ENCODE measurements at regions not wholly inside any gene's neighbourhood (a gene's known extent, or its start where the extent isn't known, plus 50 kb on each side); places are given as distances from the start of the nearest gene placed in this dataset.

DNA sequence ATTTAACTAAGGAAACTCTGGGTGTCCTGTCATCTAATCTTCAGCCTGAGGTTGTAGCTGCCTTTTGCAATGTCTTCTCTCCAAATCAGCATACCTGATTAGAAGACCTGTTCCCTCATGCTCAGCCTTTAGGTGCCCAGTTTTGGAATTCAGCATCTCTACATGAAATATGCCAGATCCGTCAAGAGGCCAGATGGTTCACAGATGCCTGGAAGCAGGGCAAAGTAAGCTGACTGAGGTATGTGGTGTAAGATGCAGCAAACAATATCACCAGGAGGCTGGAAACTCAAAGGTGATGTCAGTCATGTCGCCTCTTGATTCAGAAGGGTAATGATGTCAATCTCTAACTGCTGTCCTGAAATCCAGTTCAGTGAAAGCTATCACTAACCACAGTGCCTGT, 324.4 kb downstream of the PRELID2 start:
- H3K36me3 ChIP-seq (replicated peaks in 1 of 2): no peaks in the 10 kb centered on the region
- WGBS, 4 donors: 85 to 96% (median 91%) methylated on average over 2 of the region's 2 CpGs
- no peaks in the 10 kb centered on the region for H3K9me3 ChIP-seq (replicated peaks in 1 of 3)
- no peaks in the 10 kb centered on the region for H3K27me3 ChIP-seq
- H3K4me1 ChIP-seq (replicated peaks in 1 of 2): peaks cover 0 to 11% of the 10 kb centered on the region in 2 donors
- DNase-seq: no peak
- intact Hi-C loops (cut with DNase I): no loop called here
- H3K4me3 ChIP-seq: no peak overlapping the region
- H3K27ac ChIP-seq: no peak overlapping the region
- TF ChIP-seq CTCF (IDR thresholded peaks at IDR 0.05): no peak
- no peak for TF ChIP-seq POLR2A (IDR thresholded peaks at IDR 0.05)

- no peak for DNase-seq
- no peaks in the 10 kb centered on the region for H3K36me3 ChIP-seq (replicated peaks in 1 of 2)
- intact Hi-C loops (cut with DNase I): no loop called here
- no peaks in the 10 kb centered on the region for H3K27me3 ChIP-seq
- H3K4me3 ChIP-seq: no peak overlapping the region
- H3K27ac ChIP-seq: no peak overlapping the region
- 50 to 83% (median 77%) methylated on average over 1 of the region's 1 CpG for WGBS, 4 donors
- TF ChIP-seq POLR2A (IDR thresholded peaks at IDR 0.05) (no peak), CTCF (IDR thresholded peaks at IDR 0.05) (no peak)
- H3K4me1 ChIP-seq (replicated peaks in 1 of 2): peaks cover 0 to 11% of the 10 kb centered on the region in 2 donors
- no peaks in the 10 kb centered on the region for H3K9me3 ChIP-seq (replicated peaks in 1 of 3)
These were observed 324.8 kb downstream of the PRELID2 start for GRCh38 chr5:145510324-145510723.

DNA sequence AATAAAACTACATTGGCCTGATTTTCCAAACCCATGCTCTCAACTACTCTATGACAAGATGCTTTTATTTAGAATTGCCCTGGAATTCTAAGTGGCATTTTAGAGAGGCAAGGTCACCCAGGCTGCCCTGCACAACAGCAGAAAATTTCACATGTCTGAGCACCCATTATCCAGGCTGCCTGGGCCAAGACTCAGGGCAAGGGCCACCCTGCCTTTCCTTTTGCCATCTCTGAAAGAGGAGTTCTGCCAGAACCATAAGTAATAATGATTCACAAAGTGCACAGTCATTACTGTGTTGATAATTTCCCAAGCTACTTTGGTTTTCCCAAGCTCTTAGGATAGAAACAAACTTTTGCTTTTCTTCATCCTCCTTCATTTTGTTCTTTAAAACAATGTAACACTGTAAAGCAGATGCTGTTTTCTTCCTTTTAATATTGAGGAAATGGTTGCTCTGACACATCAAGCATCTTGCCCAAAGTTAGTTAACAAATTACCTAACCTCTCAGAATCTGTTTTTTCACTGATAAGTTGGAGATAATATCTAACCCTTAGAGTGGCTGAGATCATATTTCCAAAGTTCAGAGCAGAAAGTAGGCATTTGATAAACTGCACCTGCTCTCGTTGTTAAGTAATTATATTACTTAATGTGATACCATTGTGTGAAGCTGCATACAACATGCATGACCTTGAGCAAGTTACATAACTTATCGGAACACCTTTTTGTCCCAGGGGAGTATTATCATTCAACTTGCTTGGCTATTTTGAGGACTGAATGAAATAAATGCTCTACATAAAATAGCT, 325.6 kb downstream of the PRELID2 start:
- no peak overlapping the region for H3K4me3 ChIP-seq
- TF ChIP-seq CTCF (IDR thresholded peaks at IDR 0.05) (no peak), POLR2A (IDR thresholded peaks at IDR 0.05) (no peak)
- intact Hi-C loops (cut with DNase I): no loop called here
- 33 to 43% (median 39%) methylated on average over 2 of the region's 2 CpGs for WGBS, 4 donors
- H3K27ac ChIP-seq: peak overlapping the region in 1 of 5 donors; percentile 29
- H3K36me3 ChIP-seq (replicated peaks in 1 of 2): no peaks in the 10 kb centered on the region
- H3K4me1 ChIP-seq (replicated peaks in 1 of 2): peaks cover 0 to 11% of the 10 kb centered on the region in 2 donors
- H3K27me3 ChIP-seq: no peaks in the 10 kb centered on the region
- peak in 1 of 7 donors; percentile 8 for DNase-seq
- H3K9me3 ChIP-seq (replicated peaks in 1 of 3): no peaks in the 10 kb centered on the region

GRCh38 chr5:145506185-145506850, 328.8 kb downstream of the PRELID2 start:
- intact Hi-C loops (cut with DNase I): no loop called here
- H3K27ac ChIP-seq: no peak overlapping the region
- peaks cover 0 to 11% of the 10 kb centered on the region in 2 donors for H3K4me1 ChIP-seq (replicated peaks in 1 of 2)
- no peaks in the 10 kb centered on the region for H3K27me3 ChIP-seq
- no peaks in the 10 kb centered on the region for H3K9me3 ChIP-seq (replicated peaks in 1 of 3)
- no peak overlapping the region for H3K4me3 ChIP-seq
- TF ChIP-seq POLR2A (IDR thresholded peaks at IDR 0.05): no peak
- TF ChIP-seq CTCF (IDR thresholded peaks at IDR 0.05): no peak
- DNase-seq: no peak
- H3K36me3 ChIP-seq (replicated peaks in 1 of 2): no peaks in the 10 kb centered on the region
- WGBS, 4 donors: 75 to 91% (median 84%) methylated on average over 3 of the region's 3 CpGs
